Osteoblast (primary cell): ENCODE measurements at regions not wholly inside any gene's neighbourhood (a gene's known extent, or its start where the extent isn't known, plus 50 kb on each side); places are given as distances from the start of the nearest gene placed in this dataset.

ENCODE experiments used
- DNase-seq: peaks from one replicate; pipeline ENCODE4 v3.0.0; 2011; ENCODE audit warnings: low spot score, mixed read lengths; ENCODE audit not compliant: insufficient read length; ENCODE audit errors: missing footprints
- H2AFZ ChIP-seq: 2 replicates; pipeline ENCODE4 v1.6.0; 2011; ENCODE audit warnings: mild to moderate bottlenecking, low read length
- H3K27ac ChIP-seq: 2 replicates; pipeline ENCODE4 v1.5.1; 2011; ENCODE audit warnings: mild to moderate bottlenecking, low read depth, low read length, moderate library complexity
- H3K27me3 ChIP-seq: 2 replicates; pipeline ENCODE4 v1.6.0; 2012; ENCODE audit warnings: mild to moderate bottlenecking, control low read depth, inconsistent platforms, low read length, moderate library complexity; ENCODE audit not compliant: insufficient read depth
- H3K36me3 ChIP-seq: 2 replicates; pipeline ENCODE4 v1.5.1; 2011; ENCODE audit warnings: mild to moderate bottlenecking, low read length, control low read depth, moderate library complexity; ENCODE audit not compliant: insufficient read depth
- H3K4me1 ChIP-seq: 2 replicates; pipeline ENCODE4 v1.5.1; 2011; ENCODE audit warnings: mild to moderate bottlenecking, low read length, control low read depth, moderate library complexity; ENCODE audit not compliant: insufficient read depth
- H3K4me2 ChIP-seq: 2 replicates; pipeline ENCODE4 v1.6.0; 2011; ENCODE audit warnings: mild to moderate bottlenecking, low read length; ENCODE audit not compliant: insufficient read depth
- H3K4me3 ChIP-seq: fragments of 200-600 bp; sonication (generic); 3 replicates; pipeline ENCODE4 v1.5.1; 2012; ENCODE audit warnings: mild to moderate bottlenecking, low read length, inconsistent platforms; ENCODE audit not compliant: insufficient read depth
- H3K79me2 ChIP-seq: 2 replicates; pipeline ENCODE4 v1.6.0; 2012; ENCODE audit warnings: mild to moderate bottlenecking, low read length, control low read depth, inconsistent platforms; ENCODE audit not compliant: insufficient read depth
- H3K9me3 ChIP-seq: 2 replicates; pipeline ENCODE4 v1.5.1; 2011; ENCODE audit warnings: low read depth, low read length, control low read depth
- H4K20me1 ChIP-seq: 2 replicates; pipeline ENCODE4 v1.6.0; 2012; ENCODE audit warnings: mild to moderate bottlenecking, low read length, control low read depth; ENCODE audit not compliant: insufficient read depth
- CTCF ChIP-seq: IDR thresholded peaks from 2 replicates; pipeline ENCODE4 v1.5.1; 2011; ENCODE audit warnings: mild to moderate bottlenecking, low read depth, low read length, moderate library complexity; ENCODE audit errors: extremely low read depth

GRCh38 chr6:78231002-78231401, 578.2 kb downstream of the MEI4 start:
- Histone ChIP-seq H3K27ac (no peak overlapping the region), H2AFZ (no peak overlapping the region), H3K36me3 (no peaks in the 10 kb centered on the region), H3K4me1 (no peaks in the 10 kb centered on the region), H3K79me2 (no peaks in the 10 kb centered on the region), H3K9me3 (no peaks in the 10 kb centered on the region), H4K20me1 (no peaks in the 10 kb centered on the region), H3K4me3 (no peak overlapping the region), H3K4me2 (no peak overlapping the region), H3K27me3 (no peaks in the 10 kb centered on the region)
- TF ChIP-seq CTCF: no peak
- no peak for DNase-seq

- H3K4me3 ChIP-seq: no peak overlapping the region
- H3K36me3 ChIP-seq: no peaks in the 10 kb centered on the region
- H3K27me3 ChIP-seq: no peaks in the 10 kb centered on the region
- H3K9me3 ChIP-seq: no peaks in the 10 kb centered on the region
- no peaks in the 10 kb centered on the region for H3K4me1 ChIP-seq
- DNase-seq: no peak
- TF ChIP-seq CTCF: no peak
- no peak overlapping the region for H3K27ac ChIP-seq
- H3K79me2 ChIP-seq: no peaks in the 10 kb centered on the region
- H4K20me1 ChIP-seq: no peaks in the 10 kb centered on the region
- H3K4me2 ChIP-seq: no peak overlapping the region
- no peak overlapping the region for H2AFZ ChIP-seq
Observed at GRCh38 chr6:78243519-78243918, 590.7 kb downstream of the MEI4 start.

- DNase-seq: no peak
- Histone ChIP-seq H3K4me3 (no peak overlapping the region), H3K36me3 (no peaks in the 10 kb centered on the region), H3K27me3 (no peaks in the 10 kb centered on the region), H3K4me1 (no peaks in the 10 kb centered on the region), H3K79me2 (no peaks in the 10 kb centered on the region), H3K27ac (no peak overlapping the region), H3K9me3 (no peaks in the 10 kb centered on the region), H2AFZ (no peak overlapping the region), H3K4me2 (no peak overlapping the region), H4K20me1 (no peaks in the 10 kb centered on the region)
- no peak for TF ChIP-seq CTCF
Observed at GRCh38 chr6:78251931-78252330, 599.1 kb downstream of the MEI4 start.

- Histone ChIP-seq H3K4me3 (no peak overlapping the region), H3K27me3 (no peaks in the 10 kb centered on the region), H3K9me3 (no peaks in the 10 kb centered on the region), H3K4me2 (no peak overlapping the region), H2AFZ (no peak overlapping the region), H3K27ac (no peak overlapping the region), H3K4me1 (no peaks in the 10 kb centered on the region), H3K79me2 (no peaks in the 10 kb centered on the region), H4K20me1 (no peaks in the 10 kb centered on the region), H3K36me3 (no peaks in the 10 kb centered on the region)
- no peak for TF ChIP-seq CTCF
- DNase-seq: no peak
Observed at GRCh38 chr6:78253618-78254017, 600.8 kb downstream of the MEI4 start.
